Thyroid gland (tissue), 4 donors: ENCODE measurements at regions not wholly inside any gene's neighbourhood (a gene's known extent, or its start where the extent isn't known, plus 50 kb on each side); places are given as distances from the start of the nearest gene placed in this dataset.

Source experiments
- DNase-seq, 2 donors: peaks; one replicate each; pipeline ENCODE4 v3.0.0-alpha.2; 2019
- H3K27ac ChIP-seq, 3 donors: fragments of 200-600 bp; sonication (generic); 1 replicate in 2 of 3; 2 replicates in 1 of 3; pipeline ENCODE4 v1.5.1; 2016 to 2019; ENCODE audit warnings: mild to moderate bottlenecking in 1 of 3, moderate library complexity in 1 of 3
- H3K27me3 ChIP-seq: fragments of 200-600 bp; sonication (generic); one replicate; pipeline ENCODE4 v1.5.1; 2019
- H3K36me3 ChIP-seq, 2 donors: fragments of 200-600 bp; sonication (generic); one replicate each; pipeline ENCODE4 v1.5.1; 2016 to 2019
- H3K4me1 ChIP-seq, 2 donors: fragments of 200-600 bp; sonication (generic); one replicate each; pipeline ENCODE4 v1.5.1; 2017 to 2019
- H3K4me3 ChIP-seq, 3 donors: fragments of 200-600 bp; sonication (generic); replicated peaks in 1 of 3; 1 replicate in 2 of 3; 2 replicates in 1 of 3; pipeline ENCODE4 v1.5.1; 2016; ENCODE audit warnings: mild to moderate bottlenecking in 1 of 3
- H3K9me3 ChIP-seq: fragments of 200-600 bp; sonication (generic); one replicate; pipeline ENCODE4 v1.5.1; 2017
- POLR2A ChIP-seq, 2 donors: fragments of 450-650 bp; IDR thresholded peaks; one replicate each; pipeline ENCODE4 v1.6.1; 2017; ENCODE audit warnings: antibody characterized with exemption in 2 of 2, mild to moderate bottlenecking in 2 of 2, moderate library complexity in 1 of 2
- WGBS, 2 donors: methylation state at CpG; one replicate each; pipeline ENCODE4 v1.1.5; 2017; 5-methylcytosine and 5-hydroxymethylcytosine counted together
- intact Hi-C: fragments of 100-400 bp; cut with DNase I; formaldehyde crosslinking; loops from one replicate; pipeline ENCODE4 v1.15.1; 2023
- TF ChIP-seq, protein P1 (sequence below), 6 experiments: fragments of 200-600 bp in 3 of 6; fragments of 450-650 bp in 3 of 6; sonication (generic) in 3 of 6; IDR thresholded peaks; one replicate each; pipeline ENCODE4 v1.5.1; 2016 to 2019; ENCODE audit warnings: antibody characterized with exemption in 6 of 6, mild to moderate bottlenecking in 2 of 6, inconsistent platforms in 1 of 6, moderate library complexity in 1 of 6

DNA sequence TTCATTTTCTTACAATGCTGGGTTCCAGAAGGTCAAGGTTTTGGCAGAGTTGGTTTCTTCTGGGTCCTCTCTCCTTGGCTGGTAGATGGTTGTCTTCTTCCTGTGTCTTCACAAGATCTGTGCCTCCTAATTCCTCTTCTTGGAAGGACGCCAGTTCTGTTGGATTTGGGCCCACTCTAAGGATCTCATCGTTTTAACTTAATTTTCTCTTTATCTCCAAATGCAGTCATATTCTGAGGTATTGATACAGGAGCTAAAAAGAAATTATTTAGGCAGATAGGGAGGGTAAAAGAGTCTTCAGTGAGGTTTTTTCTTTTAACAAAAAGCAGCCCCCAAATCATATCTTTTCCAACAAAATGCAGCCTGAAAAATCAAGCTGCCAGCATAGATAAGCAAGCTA, 998.4 kb downstream of the SOCS6 start:
- WGBS, 2 donors = 50 to 62% methylated on average over 2 of the region's 2 CpGs
- TF ChIP-seq POLR2A (IDR thresholded peaks at IDR 0.05) = no peak
- TF ChIP-seq, protein P1, sequence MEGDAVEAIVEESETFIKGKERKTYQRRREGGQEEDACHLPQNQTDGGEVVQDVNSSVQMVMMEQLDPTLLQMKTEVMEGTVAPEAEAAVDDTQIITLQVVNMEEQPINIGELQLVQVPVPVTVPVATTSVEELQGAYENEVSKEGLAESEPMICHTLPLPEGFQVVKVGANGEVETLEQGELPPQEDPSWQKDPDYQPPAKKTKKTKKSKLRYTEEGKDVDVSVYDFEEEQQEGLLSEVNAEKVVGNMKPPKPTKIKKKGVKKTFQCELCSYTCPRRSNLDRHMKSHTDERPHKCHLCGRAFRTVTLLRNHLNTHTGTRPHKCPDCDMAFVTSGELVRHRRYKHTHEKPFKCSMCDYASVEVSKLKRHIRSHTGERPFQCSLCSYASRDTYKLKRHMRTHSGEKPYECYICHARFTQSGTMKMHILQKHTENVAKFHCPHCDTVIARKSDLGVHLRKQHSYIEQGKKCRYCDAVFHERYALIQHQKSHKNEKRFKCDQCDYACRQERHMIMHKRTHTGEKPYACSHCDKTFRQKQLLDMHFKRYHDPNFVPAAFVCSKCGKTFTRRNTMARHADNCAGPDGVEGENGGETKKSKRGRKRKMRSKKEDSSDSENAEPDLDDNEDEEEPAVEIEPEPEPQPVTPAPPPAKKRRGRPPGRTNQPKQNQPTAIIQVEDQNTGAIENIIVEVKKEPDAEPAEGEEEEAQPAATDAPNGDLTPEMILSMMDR (IDR thresholded peaks at IDR 0.05) = no peak
- H3K4me1 ChIP-seq = no peaks in the 10 kb centered on the region
- H3K4me3 ChIP-seq = no peak overlapping the region
- H3K36me3 ChIP-seq = no peaks in the 10 kb centered on the region
- no peak for DNase-seq
- H3K27me3 ChIP-seq = no peaks in the 10 kb centered on the region
- intact Hi-C loops = no loop called here
- H3K27ac ChIP-seq = no peak overlapping the region
- H3K9me3 ChIP-seq = no peaks in the 10 kb centered on the region

DNA sequence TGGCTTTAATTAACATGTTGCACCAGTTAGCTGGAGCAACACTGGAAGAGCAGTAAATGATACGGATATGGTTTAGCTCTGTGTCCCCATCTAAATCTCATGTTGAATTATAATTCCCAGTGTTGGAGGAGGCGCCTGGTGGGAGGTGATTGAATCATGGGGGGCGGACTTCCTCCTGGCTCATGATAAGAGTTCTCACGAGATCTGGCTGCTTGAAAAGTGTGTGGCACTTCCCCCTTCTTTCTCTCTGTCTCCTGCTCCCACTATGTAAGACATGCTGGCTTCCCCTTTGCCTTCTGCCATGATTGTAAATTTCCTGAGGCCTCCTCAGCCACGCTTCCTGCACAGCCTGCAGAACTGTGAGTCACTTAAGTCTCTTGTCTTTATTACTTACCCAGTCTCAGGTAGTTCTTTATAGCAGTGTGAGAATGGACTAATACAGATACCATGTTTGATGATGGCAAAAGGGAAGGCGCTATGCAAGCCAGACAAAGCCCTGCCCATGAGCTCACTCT, 963.6 kb downstream of the SOCS6 start:
- Histone ChIP-seq H3K27me3 (no peaks in the 10 kb centered on the region), H3K4me1 (no peaks in the 10 kb centered on the region), H3K36me3 (no peaks in the 10 kb centered on the region), H3K27ac (no peak overlapping the region), H3K9me3 (no peaks in the 10 kb centered on the region), H3K4me3 (no peak overlapping the region)
- intact Hi-C loops = no loop called here
- WGBS, 2 donors = 73 to 82% methylated on average over 6 of the region's 6 CpGs
- no peak for TF ChIP-seq POLR2A (IDR thresholded peaks at IDR 0.05)
- TF ChIP-seq, protein P1 (IDR thresholded peaks at IDR 0.05) = no peak
- no peak for DNase-seq

DNA sequence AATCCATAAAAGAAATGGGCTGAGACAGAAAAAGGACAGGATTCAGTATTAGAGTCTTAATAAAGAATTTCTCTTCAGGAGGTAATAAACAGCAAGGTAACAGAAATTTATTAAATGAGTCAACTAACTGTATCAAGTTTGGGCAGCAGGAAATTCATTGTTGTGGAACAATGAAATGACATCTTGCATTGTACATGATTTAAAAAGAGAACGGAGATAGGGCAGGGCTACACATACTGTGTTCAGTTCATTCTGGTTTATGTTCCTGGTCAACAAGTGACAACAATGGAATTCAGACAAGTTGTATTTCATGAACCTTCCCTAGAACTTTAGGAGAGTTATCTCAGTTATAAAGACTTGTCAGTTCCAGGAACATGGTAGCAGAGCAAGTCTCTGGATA, 961.3 kb downstream of the SOCS6 start:
- Histone ChIP-seq H3K4me1 (no peaks in the 10 kb centered on the region), H3K9me3 (no peaks in the 10 kb centered on the region), H3K27me3 (no peaks in the 10 kb centered on the region), H3K36me3 (no peaks in the 10 kb centered on the region), H3K4me3 (no peak overlapping the region), H3K27ac (no peak overlapping the region)
- intact Hi-C loops = no loop called here
- 69 to 78% methylated on average over 1 of the region's 1 CpG for WGBS, 2 donors
- TF ChIP-seq, protein P1 (IDR thresholded peaks at IDR 0.05) = no peak
- no peak for TF ChIP-seq POLR2A (IDR thresholded peaks at IDR 0.05)
- DNase-seq = no peak

DNA sequence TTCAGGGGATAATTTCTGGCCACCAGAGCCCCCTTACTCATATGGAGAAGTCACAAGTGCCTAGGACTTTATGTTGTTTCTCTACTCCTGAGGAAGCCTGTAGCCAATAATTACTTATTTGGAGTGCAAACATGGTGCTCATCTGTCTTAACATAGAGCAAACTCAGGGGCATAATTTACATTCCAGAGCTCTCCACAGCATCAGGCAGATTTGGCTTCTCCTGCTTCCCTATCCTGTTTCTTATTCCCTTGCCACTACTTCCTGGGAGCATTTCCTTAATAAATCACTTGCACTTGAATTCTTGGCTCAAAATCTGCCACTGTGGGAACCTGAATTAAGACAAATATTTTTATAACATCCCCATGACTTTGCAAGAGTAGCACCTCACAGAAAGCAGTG, 960.9 kb downstream of the SOCS6 start:
- Histone ChIP-seq H3K4me1 (no peaks in the 10 kb centered on the region), H3K36me3 (no peaks in the 10 kb centered on the region), H3K27ac (no peak overlapping the region), H3K27me3 (no peaks in the 10 kb centered on the region), H3K4me3 (no peak overlapping the region), H3K9me3 (no peaks in the 10 kb centered on the region)
- DNase-seq = no peak
- intact Hi-C loops = no loop called here
- TF ChIP-seq POLR2A (IDR thresholded peaks at IDR 0.05) = no peak
- TF ChIP-seq, protein P1 (IDR thresholded peaks at IDR 0.05) = no peak

DNA sequence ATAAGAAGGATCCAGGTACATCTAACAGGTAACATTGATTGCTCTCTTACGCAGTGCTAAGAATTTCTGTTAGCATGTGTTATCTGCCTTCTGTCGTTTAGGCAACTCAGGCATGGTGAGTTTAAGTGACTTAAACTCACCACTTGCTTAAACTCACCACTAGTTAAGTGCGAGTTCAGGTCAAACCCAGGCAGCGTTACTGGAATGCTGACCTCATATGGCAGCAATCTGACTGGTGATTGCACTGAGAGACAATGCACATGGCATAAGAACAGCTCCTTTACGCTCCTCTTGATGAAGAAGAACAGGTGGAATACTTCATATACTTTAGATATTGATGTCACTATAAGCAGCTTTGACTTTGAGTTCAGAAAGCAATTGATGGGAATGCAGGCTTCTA, 954.1 kb downstream of the SOCS6 start:
- no peak for DNase-seq
- no peak overlapping the region for H3K4me3 ChIP-seq
- WGBS, 2 donors = 58 to 71% methylated on average over 5 of the region's 5 CpGs
- TF ChIP-seq, protein P1 (IDR thresholded peaks at IDR 0.05) = no peak
- no peak for TF ChIP-seq POLR2A (IDR thresholded peaks at IDR 0.05)
- no peak overlapping the region for H3K27ac ChIP-seq
- no peaks in the 10 kb centered on the region for H3K9me3 ChIP-seq
- H3K36me3 ChIP-seq = no peaks in the 10 kb centered on the region
- H3K27me3 ChIP-seq = no peaks in the 10 kb centered on the region
- intact Hi-C loops = no loop called here
- H3K4me1 ChIP-seq = no peaks in the 10 kb centered on the region
